HG03342 (cell line): ENCODE measurements at regions not wholly inside any gene's neighbourhood (a gene's known extent, or its start where the extent isn't known, plus 50 kb on each side); places are given as distances from the start of the nearest gene placed in this dataset.
"Not testable (repeated sequence)": the region's sequence is repeated elsewhere in the genome, so short reads cannot be mapped to it uniquely, and the experiment has no call there.

Experiments
- ATAC-seq: cut with Tn5 transposase; IDR thresholded peaks from one replicate; pipeline ENCODE4 v1.9.1; 2021; ENCODE audit warnings: mild to moderate bottlenecking, moderate library complexity; ENCODE audit not compliant: unreplicated experiment

DNA sequence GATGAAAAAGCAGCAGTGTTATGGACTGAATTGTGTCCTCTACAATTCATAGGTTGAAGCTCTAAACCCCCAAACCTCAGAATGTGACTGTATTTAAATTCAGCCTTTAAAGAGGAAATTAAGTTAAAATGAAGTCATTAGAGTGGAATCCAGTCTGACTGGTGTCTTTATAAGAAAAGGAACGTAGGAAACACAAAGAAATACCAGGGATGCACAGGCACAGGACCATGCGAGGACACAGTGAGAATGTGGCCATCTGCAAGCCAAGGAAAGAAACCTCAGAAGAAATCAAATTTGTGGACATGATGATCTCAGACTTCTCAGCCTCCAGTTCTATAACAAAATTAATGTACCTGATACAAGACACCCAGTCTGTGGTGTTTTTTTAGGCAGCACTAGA, 971.2 kb upstream of the CDH9 start:
- ATAC-seq, result no peak

DNA sequence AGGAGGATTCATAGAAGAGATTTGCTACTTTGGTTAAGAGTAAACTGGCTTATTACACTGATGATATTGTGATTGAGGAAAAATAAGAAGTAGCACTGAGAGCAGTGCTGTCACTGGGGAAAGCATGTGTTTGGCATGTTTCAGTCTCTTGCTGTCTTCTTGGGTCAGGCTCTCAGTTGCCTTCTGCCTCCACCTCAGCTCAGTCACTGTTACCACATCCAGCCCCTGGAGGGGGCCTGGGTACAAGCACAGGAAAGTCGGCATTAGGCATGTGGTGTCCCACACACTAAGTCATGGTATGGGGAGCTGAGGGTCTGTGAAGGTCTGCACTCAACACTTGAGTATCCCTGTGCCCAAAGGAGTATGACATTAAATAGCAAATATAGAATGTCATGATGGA, 958.3 kb upstream of the CDH9 start:
- no peak for ATAC-seq

DNA sequence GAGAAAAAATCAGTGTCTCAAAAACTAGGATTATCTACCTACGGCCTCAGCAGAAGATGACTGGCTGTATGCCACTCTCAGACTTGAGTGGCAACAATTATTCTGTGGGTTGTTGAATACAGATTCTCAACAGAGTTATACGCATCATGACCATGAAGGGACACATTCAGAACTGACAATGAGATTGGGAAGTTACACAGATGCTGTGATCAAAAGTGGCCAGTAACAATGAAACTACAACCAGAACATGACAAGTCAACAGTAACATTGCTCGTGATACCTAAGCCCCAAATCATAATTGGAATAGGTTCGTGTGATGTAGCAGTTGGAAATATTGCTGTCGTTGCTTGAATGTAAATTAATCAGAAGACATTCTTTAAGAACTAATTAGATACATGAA, 957.5 kb upstream of the CDH9 start:
- ATAC-seq, result no peak

DNA sequence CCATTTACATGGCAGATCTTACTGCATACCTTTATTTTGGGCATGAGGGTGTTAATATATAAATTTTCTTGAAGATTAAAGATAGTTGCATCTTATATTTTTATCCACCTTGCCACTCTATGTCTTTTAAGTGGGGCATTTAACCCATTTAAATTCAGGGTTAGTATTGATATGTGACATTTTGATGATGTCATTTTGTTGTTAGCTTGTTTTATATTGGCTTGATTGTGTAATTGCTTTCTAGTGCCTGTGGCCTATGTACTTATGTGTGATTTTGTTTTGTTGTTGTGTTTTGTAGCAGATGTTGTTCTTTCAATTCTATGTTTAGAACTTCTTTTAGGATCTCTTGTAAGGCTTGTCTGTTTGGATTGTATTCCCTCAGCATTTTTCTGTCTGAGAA, 939.9 kb upstream of the CDH9 start:
- ATAC-seq, result no peak

DNA sequence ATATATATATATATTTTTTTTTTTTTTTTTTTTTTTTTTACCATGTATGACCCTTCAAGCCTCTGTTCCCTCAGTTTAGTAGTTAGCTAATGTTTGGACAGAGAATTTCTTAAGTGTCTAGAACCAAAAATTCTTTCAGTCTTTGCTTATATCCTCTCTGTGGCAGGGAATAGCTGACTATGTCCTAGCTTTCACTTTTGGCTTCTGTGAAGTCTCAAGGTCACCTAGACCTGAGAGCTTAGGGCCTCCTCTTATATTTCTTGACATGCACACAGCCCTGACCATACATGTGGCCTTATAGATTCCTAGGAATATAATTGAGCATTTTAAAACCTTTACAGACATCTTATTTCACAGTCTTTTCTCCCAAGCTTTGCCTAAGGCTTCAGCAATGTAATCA, 930.8 kb upstream of the CDH9 start:
- no peak for ATAC-seq

DNA sequence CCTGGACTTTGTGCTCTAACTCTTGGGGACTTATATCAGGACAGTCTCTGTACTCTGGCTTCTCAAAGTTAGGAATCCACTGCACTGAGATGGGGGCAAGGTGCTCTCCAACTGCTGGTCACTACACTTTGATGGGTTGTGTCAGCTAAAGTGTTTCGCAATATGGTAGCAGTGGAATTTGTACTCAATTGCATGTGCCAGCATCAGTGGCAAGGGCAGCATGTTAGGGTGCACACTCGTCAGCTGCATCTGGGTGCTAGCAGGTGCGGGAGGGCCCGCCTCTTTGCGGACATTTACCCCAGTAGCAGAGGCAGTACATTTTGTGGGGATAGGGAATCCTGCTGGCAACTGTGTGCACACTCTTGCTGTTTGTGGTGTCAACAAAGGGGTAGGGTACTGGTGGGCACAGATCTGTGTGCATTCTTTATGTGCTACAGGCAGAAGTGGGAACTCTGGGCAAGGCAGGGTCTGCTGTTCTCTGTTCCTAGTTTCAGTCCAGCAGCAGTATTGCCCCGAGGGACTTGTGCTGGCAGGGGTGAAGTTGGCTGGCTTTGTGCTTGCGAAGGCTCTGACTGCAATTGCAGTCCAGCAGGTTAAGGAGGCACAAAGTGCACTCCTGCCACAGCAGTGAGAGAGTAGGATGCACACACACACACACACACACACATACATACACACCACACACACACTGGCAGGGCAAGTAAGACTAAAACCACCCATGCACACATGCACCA, 924.8 kb upstream of the CDH9 start:
- no peak for ATAC-seq

DNA sequence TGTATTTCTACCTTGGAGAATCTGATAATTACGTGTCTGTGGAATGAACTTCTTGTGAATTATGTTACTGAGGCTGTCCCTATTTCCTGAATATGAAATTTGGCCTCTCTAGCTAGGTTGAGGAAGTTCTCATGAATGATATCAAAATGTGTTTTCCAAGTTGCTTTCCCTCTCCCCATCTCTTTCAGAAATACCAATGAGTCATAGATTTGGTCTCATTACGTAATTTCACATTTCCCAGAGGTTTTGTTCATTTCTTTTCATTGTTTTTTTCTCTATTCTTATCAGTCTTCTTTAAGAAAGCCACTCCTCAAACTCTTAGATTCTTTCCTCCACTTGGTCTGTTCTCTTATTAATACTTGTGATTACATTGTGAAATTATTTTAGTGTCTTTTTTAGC, 923.8 kb upstream of the CDH9 start:
- ATAC-seq, result no peak

DNA sequence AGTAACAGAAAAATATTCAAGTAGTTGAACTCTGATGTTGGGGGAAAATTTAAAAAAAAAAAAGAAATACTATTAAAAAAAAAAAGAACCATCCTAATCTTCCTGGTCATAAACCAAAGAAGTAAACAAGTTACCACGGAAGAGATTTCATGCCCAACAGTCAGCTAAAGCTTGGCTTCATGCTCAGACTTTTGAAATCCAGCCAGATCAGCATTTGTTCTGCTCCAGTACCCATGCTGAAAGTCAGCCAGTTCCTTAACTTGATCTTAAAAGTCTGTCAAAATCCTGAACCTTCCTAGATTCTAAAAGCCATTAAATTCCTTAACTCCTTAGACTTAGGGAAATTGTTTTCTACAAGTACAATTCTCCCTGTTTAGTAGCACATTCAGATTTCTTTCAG, 908.7 kb upstream of the CDH9 start:
- ATAC-seq, result no peak

DNA sequence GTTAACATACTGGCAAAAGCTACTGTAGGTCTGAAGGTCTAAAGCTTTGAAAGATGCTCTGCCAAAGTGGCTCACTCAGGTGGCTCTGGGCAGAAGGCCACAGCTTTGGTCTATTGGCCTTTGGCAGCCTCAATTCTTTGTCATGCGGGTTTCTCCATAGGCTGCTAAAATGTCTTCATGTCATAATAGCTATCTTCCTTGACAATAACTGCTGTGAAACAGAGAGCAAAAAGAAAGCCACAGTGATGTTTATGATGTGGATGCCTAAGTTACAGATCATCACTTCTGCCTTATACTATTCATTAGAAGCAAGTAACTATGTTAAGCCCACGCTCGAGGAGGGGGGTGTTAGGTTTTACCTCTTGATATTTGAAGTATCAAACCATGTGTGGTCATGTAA, 906.1 kb upstream of the CDH9 start:
- no peak for ATAC-seq

DNA sequence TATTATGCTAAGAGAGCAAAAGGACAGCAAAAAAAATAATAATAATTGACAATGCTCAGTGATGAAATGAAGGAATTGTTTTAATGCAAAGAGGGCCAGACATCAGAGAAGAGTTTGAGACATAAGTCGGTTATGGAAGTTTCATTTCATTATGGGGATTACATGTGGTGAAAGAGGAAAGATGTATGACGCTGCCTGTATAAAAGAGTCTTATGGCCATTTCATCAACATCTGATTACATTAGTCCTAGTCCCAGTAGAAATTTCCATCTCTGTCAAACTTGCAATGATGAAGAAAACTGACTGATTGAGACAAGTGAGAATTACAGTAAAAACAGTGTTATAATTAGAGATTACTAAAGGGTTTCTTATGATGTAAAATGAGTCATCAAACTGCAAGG, 900.6 kb upstream of the CDH9 start:
- no peak for ATAC-seq

DNA sequence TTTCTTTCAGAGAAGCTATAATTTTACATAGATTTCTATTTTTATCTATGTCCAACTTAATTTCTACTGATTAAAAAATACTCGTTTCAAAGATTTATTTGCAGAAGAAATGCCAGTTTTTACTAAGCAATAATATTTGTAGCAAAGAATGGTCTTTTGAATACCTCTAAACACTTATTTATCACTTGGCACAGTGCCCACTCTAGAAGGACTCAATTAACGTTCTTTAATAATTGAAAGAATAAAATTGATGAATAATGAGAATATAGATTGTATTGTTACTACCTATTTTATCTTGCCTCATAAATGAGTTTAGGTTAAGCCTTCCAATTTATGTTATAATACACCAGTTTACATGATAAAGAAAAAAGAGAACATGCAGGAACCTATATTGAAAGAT, 889.7 kb upstream of the CDH9 start:
- ATAC-seq, result no peak

DNA sequence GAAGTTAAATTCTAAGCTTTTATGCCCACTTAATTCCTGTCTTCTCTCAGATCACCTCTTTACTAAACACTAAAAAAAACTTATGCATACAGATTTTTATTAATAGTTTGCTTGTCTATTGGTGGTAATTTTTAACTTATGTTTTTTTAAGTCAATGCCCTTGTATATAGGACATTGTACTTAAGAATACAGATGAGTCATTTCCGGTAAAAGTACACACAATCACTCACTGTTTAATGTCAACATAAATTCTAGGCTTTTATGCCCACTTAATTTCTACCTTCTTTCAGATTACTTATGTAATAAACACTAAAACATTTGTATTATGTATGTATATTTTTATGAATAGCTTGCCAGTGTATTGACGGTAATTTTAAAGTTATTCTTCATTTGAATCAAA, 872.8 kb upstream of the CDH9 start:
- no peak for ATAC-seq

DNA sequence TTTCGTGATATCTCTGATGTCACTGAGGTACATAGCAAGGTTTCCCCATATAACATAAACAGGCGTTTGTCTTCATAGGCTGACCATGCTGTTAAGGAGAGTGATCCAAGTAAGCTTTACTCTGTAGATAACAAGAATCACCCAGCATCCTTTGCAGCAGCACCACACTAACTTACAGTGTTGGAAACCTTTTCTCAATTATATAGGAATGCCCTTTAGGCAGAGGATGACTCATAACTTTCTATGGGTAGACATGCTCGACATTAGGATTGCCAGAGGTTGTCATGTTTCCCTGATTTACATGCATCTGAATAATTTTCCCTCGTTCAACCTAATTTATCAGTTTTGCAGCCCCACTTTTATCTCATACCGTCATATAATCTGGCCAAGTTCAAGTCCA, 870.0 kb upstream of the CDH9 start:
- no peak for ATAC-seq

DNA sequence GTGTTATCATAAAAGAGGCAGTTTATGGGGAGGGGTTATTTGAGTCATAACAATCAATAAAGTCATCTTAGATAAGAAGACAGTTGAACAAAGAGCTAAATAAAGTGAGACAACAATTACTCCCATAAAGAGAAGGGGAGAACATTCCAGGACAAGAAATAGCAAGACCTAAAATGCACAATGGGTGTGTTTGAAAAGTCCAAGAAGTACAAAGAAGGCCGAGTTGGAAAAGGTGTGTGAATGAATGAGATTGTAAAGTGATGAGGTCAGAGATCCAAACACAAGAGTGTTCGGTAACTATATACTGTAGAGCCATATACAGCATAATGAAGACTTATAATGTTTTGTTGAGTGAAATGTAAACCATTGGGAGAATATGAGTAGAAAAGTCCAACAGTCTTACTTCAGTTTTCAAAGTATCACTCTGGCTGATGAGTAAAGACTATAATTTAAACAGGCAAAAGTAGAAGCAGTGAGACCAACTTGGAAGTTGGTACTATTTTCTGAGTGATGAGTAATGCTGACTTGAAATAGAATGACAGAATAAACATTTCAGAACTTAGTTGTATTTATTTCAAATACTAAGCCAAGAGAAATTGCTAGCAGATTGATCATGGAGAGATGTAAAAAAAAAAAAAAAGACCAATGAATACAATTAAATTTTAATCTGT, 868.7 kb upstream of the CDH9 start:
- ATAC-seq, result no peak

DNA sequence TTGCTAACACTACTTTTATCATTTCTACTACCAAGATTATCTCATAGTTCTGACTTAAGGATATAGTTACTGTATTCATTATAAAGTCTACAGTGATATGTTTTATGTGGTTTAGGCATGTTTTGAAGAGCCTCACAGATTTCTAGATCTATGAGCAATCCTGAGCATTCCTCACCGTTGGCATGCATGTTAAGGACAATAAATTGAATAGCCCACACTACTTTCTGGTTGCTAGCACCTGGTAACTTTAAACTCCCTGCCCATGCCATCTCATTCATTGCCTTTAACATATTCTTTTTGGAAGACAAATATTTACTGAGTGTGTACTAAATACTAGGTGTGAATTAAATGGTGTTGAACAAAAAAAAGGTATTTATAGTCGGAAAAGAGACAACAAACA, 868.1 kb upstream of the CDH9 start:
- ATAC-seq, result no peak

DNA sequence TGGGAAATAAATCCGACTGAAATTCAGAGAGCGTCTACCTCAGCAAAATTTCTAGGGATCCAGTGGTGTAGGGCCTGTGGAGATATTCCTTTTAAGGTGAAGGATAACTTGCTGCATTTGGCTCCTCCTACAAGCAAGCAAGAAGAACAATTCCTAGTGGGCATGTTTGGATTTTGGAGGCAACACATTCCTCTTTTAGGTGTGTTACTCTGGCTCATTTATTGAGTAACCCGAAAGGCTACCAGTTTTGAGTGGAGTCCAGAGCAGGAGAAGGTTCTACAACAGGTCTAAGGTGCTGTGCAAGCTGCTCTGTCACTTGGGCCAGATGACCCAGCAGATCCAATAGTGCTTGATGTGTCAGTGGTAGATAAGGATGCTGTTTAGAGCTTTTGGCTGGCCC, 862.4 kb upstream of the CDH9 start:
- ATAC-seq, result no peak

DNA sequence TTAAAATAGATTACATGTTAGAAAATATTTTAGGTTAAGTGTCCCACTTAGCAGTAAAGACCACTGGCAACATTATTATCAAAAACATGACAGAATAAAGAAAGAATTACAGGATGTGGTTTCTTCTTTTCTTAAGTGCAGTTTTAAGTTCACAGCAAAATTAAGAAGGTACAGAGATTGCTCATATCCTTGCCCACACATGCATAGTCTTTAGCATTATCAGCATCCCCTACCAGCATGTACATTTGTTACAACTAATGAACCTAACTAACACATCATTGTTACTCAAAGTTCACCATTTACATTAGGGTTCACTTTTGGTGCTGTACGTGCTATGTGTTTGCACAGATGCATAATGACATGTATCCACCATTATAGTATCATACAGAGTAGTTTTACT, 837.7 kb upstream of the CDH9 start:
- no peak for ATAC-seq

DNA sequence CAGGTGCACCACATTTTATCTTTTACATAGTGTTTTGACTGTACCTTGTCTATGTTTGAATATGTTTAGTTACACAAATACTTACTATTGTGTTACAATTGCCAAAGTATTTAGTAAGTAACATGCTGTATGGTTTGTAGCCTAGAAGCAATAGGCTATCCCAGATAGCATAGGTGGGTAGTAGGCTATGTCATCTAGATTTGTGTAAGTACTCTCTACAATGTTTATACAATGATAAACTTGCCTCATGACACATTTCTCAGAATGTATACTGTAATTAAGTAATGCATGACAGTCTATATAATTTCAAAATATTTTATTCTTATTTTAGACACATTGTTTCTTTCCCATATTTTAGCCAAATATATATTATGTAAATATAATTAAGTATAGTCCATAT, 836.8 kb upstream of the CDH9 start:
- no peak for ATAC-seq

DNA sequence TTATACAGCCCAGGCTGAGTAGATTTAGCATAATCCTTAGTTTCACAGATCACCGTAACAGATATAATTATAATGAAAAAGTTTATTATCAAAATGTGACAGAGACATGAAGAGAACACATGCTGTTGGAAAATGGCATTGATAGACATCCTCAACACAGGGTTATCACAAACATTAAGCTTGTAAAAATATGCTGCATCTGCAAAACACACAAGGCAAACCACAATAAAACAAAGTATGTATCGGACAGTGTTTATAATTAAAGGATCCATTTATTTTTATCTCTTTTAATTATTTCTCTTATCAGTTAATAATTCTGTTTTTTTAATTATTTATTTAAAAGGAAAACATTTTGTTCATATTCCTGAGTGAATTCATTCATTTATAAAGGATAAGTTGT, 829.9 kb upstream of the CDH9 start:
- ATAC-seq, result no peak

DNA sequence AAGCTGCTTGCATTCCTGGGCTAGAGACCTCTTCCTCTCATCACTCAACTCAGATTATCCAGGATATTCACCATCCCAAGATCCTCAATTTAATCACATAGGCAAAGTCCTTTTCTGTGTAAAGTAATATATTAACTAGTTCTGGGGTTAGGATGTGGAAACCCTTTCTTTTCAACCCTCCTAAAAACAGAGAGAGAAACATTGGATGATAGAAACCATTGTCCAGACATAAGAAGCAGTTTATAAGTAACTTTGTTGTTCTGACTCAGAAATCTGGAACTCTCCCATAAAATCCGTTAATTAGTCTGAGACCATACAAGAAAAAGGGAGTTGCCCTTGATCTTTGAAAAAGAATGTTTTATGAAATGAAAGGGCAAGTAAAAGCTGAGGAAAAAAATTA, 817.1 kb upstream of the CDH9 start:
- ATAC-seq, result no peak

DNA sequence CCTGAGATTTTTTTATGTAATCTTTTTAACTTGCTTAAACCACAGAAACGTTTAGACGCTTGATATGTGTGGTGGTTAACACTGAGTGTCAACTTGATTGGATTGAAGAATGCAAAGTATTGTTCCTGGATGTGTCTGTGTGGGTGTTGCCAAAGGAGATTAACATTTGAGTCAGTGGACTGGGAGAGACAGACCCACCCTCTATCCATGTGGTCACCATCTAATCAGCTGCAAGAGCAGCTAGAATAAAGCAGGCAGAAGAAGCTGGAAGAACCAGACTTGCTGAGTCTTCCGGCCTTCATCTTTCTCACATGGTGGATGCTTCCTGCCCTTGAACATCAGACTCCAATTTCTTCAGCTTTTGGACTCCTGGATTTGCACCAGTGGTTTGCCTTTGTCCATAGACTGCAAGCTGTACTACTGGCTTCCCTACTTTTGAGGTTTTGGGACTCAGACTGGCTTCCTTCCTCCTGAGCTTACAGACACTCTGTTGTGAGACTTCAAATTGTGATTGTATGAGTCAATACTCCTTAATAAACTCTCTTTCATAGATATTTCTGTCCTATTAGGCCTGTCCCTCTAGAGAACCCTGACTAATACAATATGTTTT, 816.0 kb upstream of the CDH9 start:
- ATAC-seq, result no peak

DNA sequence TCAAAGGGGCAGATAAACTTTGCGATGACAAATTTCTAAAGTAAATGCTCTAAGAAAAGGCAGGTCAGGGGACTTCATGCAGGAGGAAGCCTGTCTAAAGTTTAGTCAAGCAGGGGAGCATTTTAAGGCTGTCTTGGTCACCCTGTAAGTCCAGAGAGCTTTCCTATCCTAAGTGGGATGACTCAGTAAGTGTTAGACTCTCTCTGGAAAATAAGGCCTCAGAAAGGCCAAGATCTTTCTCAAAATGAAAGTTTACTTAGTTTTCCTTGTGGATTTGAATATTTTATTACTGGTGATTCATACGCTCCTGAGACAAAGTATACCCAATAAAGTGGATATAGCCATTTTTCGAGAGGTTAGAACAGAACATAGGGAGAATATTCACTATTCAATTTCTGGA, 806.9 kb upstream of the CDH9 start:
- no peak for ATAC-seq

DNA sequence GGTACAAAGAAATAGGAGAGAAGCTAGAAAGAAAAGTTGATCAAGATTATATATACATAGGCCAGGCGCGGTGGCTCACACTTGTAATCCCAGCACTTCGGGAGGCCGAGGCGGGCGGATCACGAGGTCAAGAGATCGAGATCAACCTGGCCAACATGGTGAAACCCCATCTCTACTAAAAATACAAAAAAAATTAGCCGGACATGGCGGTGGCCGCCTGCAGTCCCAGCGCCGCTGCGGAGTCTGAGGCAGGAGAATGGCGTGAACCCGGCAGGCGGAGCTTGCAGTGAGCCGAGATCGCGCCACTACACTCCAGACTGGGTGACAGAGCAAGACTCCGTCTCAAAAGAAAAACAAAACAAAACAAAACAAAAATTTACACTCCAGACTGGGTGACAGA, 798.3 kb upstream of the CDH9 start:
- not testable (repeated sequence) for ATAC-seq
